GM19351 (cell line): ENCODE measurements at regions not wholly inside any gene's neighbourhood (a gene's known extent, or its start where the extent isn't known, plus 50 kb on each side); places are given as distances from the start of the nearest gene placed in this dataset.
"Not testable (repeated sequence)": the region's sequence is repeated elsewhere in the genome, so short reads cannot be mapped to it uniquely, and the experiment has no call there.

ENCODE experiments used
- ATAC-seq: cut with Tn5 transposase; IDR thresholded peaks from one replicate; pipeline ENCODE4 v1.9.1; 2021; ENCODE audit warnings: mild to moderate bottlenecking, moderate library complexity; ENCODE audit not compliant: unreplicated experiment

GRCh38 chr1:104018922-104019674 is 269.4 kb downstream of the AMY1C start:
- peak; percentile 49 for ATAC-seq

- no peak for ATAC-seq
These were observed 270.0 kb downstream of the AMY1C start for GRCh38 chr1:104019675-104020049.

- ATAC-seq: peak; percentile 63
These were observed 278.8 kb downstream of the AMY1C start for GRCh38 chr1:104028416-104029035.

- ATAC-seq: no peak
These were observed 279.8 kb downstream of the AMY1C start for GRCh38 chr1:104029456-104029970.

GRCh38 chr1:104056786-104057185 is 307.1 kb downstream of the AMY1C start:
- ATAC-seq: no peak

GRCh38 chr1:104057219-104057898 is 307.7 kb downstream of the AMY1C start:
- not testable (repeated sequence) for ATAC-seq

GRCh38 chr1:104061637-104062036 is 311.9 kb downstream of the AMY1C start:
- not testable (repeated sequence) for ATAC-seq

- ATAC-seq: no peak
These were observed 314.7 kb downstream of the AMY1C start for GRCh38 chr1:104064399-104064798.

GRCh38 chr1:104072915-104073371 is 323.2 kb downstream of the AMY1C start:
- ATAC-seq: no peak

GRCh38 chr1:104073463-104073902 is 323.8 kb downstream of the AMY1C start:
- no peak for ATAC-seq

- ATAC-seq: no peak
These were observed 332.5 kb downstream of the AMY1C start for GRCh38 chr1:104082221-104082620.

GRCh38 chr1:104084380-104084779 is 334.7 kb downstream of the AMY1C start:
- ATAC-seq: no peak

- ATAC-seq: no peak
These were observed 343.0 kb downstream of the AMY1C start for GRCh38 chr1:104092698-104093097.

GRCh38 chr1:104098837-104099236 is 349.1 kb downstream of the AMY1C start:
- ATAC-seq: no peak

GRCh38 chr1:104100115-104100514 is 350.4 kb downstream of the AMY1C start:
- no peak for ATAC-seq

GRCh38 chr1:104105465-104105864 is 355.8 kb downstream of the AMY1C start:
- ATAC-seq: no peak

- ATAC-seq: no peak
These were observed 370.8 kb downstream of the AMY1C start for GRCh38 chr1:104120525-104120924.

GRCh38 chr1:104121271-104121670 is 371.6 kb downstream of the AMY1C start:
- ATAC-seq: no peak

GRCh38 chr1:104125266-104125665 is 375.6 kb downstream of the AMY1C start:
- ATAC-seq: no peak

GRCh38 chr1:104125970-104126369 is 376.3 kb downstream of the AMY1C start:
- no peak for ATAC-seq

- peak; percentile 88 for ATAC-seq
These were observed 382.8 kb downstream of the AMY1C start for GRCh38 chr1:104132382-104132973.
